A549 (cell line): ENCODE measurements at regions not wholly inside any gene's neighbourhood (a gene's known extent, or its start where the extent isn't known, plus 50 kb on each side); places are given as distances from the start of the nearest gene placed in this dataset.
A peak's percentile ranks its signal among the peaks of the same experiment; 100 is the strongest.

Experiments used
- ATAC-seq, 2 experiments: fragments of 200-7000 bp in 1 of 2; fragments of >200 bp in 1 of 2; cut with Nextera tagmentation in 1 of 2; cut with Tn5 transposase in 1 of 2; 3 replicates each; pipeline versions ENCODE4 v1.8.0 to v1.9.1; 2018 to 2020; ENCODE audit warnings: mild to moderate bottlenecking in 1 of 2, moderate library complexity in 1 of 2
- CTCF ChIA-PET: fragments of 300-600 bp; sonication (Branson Sonifier 250); formaldehyde crosslinking; extraction: SDS; loops from one replicate; lab custom pipeline; 2021; ENCODE audit warnings: antibody characterized with exemption, inconsistent platforms; lab: Yijun Ruan, JAX
- POLR2A ChIA-PET: fragments of 350-600 bp; formaldehyde crosslinking; extraction: SDS; loops from one replicate; lab custom pipeline; 2021; ENCODE audit warnings: antibody characterized with exemption, inconsistent platforms; lab: Yijun Ruan, JAX
- DNase-seq, 2 experiments: peaks; one replicate each; pipeline versions ENCODE4 v3.0.0 to v3.0.0-alpha.2; 2011 to 2016; ENCODE audit warnings: low read depth in 1 of 2, low spot score in 1 of 2
- FAIRE-seq: peaks from 2 replicates; lab custom pipeline; 2011; peaks lifted over from hg19 to GRCh38; lab: Jason Lieb, UNC
- H3K27ac ChIP-seq, 2 experiments: fragments of >200 bp; sonication (Bioruptor Twin); formaldehyde crosslinking; 3 replicates each; pipeline ENCODE4 v1.5.1; 2016 to 2017
- H3K4me1 ChIP-seq: fragments of >200 bp; sonication (Bioruptor Twin); formaldehyde crosslinking; 3 replicates; pipeline ENCODE4 v1.6.1; 2016
- H3K4me2 ChIP-seq: fragments of >200 bp; sonication (Bioruptor Twin); formaldehyde crosslinking; 3 replicates; pipeline ENCODE4 v1.6.1; 2016
- H3K4me3 ChIP-seq: fragments of >200 bp; sonication (Bioruptor Twin); formaldehyde crosslinking; 3 replicates; pipeline ENCODE4 v1.5.1; 2016
- H3K9me3 ChIP-seq: fragments of >200 bp; sonication (Bioruptor Twin); formaldehyde crosslinking; 3 replicates; pipeline ENCODE4 v1.6.1; 2016
- ATOH8 ChIP-seq: fragments of 250-450 bp; sonication (Bioruptor Pico); IDR thresholded peaks from 2 replicates; pipeline ENCODE4 v1.5.0; 2020; ENCODE audit warnings: low read depth, mild to moderate bottlenecking, moderate library complexity
- CBX2 ChIP-seq: fragments of 200-600 bp; sonication (generic); IDR thresholded peaks from 2 replicates; pipeline ENCODE4 v1.6.1; 2016; ENCODE audit warnings: low read depth, mild to moderate bottlenecking, borderline replicate concordance
- CBX8 ChIP-seq: fragments of 200-600 bp; sonication (generic); IDR thresholded peaks from 2 replicates; pipeline ENCODE4 v1.6.1; 2016
- CEBPB ChIP-seq, 2 experiments: fragments of >200 bp in 1 of 2; sonication (Bioruptor Twin) in 1 of 2; formaldehyde crosslinking in 1 of 2; IDR thresholded peaks; 2 replicates each; pipeline ENCODE4 v1.6.1; 2012 to 2016
- CHD4 ChIP-seq: fragments of 200-600 bp; sonication (generic); IDR thresholded peaks from 2 replicates; pipeline ENCODE4 v1.6.1; 2016; ENCODE audit warnings: antibody characterized with exemption, mild to moderate bottlenecking, borderline replicate concordance
- CTCF ChIP-seq: fragments of >200 bp; sonication (Bioruptor Twin); formaldehyde crosslinking; IDR thresholded peaks from 3 replicates; pipeline ENCODE4 v1.5.1; 2016
- ELK1 ChIP-seq: fragments of 150-350 bp; IDR thresholded peaks from 2 replicates; pipeline ENCODE4 v1.6.1; 2014; ENCODE audit warnings: low read depth, mild to moderate bottlenecking, low read length
- EP300 ChIP-seq, 2 experiments: fragments of >200 bp; sonication (Bioruptor Twin); formaldehyde crosslinking; IDR thresholded peaks; 2 replicates in 1 of 2; 3 replicates in 1 of 2; pipeline ENCODE4 v1.6.1; 2016 to 2017
- FOSL2 ChIP-seq, 2 experiments: fragments of 450-650 bp in 1 of 2; fragments of >200 bp in 1 of 2; sonication (Bioruptor Twin) in 1 of 2; formaldehyde crosslinking; IDR thresholded peaks; 2 replicates each; pipeline versions ENCODE4 v1.5.0 to v1.6.1; 2016 to 2020; ENCODE audit warnings: mild to moderate bottlenecking in 1 of 2, moderate library complexity in 1 of 2
- GATA3 ChIP-seq: IDR thresholded peaks from 2 replicates; pipeline ENCODE4 v1.6.1; 2012; ENCODE audit warnings: borderline replicate concordance
- HDAC2 ChIP-seq: fragments of 200-600 bp; sonication (generic); IDR thresholded peaks from 2 replicates; pipeline ENCODE4 v1.6.1; 2016
- HOXA7 ChIP-seq: fragments of 250-450 bp; sonication (Bioruptor Pico); IDR thresholded peaks from 2 replicates; pipeline ENCODE4 v1.5.0; 2020; ENCODE audit warnings: mild to moderate bottlenecking, moderate library complexity
- HOXB13 ChIP-seq: fragments of 250-450 bp; sonication (Bioruptor Pico); IDR thresholded peaks from 2 replicates; pipeline ENCODE4 v1.5.0; 2020; ENCODE audit warnings: low read depth, mild to moderate bottlenecking, moderate library complexity
- HOXB5 ChIP-seq: fragments of 250-450 bp; sonication (Bioruptor Pico); IDR thresholded peaks from 2 replicates; pipeline ENCODE4 v1.5.0; 2020; ENCODE audit warnings: mild to moderate bottlenecking, moderate library complexity
- JUN ChIP-seq, 2 experiments: fragments of >200 bp; sonication (Bioruptor Twin); formaldehyde crosslinking; IDR thresholded peaks; 2 replicates in 1 of 2; 3 replicates in 1 of 2; pipeline ENCODE4 v1.6.1; 2016 to 2017
- KDM1A ChIP-seq: fragments of 200-600 bp; sonication (generic); IDR thresholded peaks from 2 replicates; pipeline ENCODE4 v1.6.1; 2016; ENCODE audit warnings: low read depth, mild to moderate bottlenecking
- MAZ ChIP-seq: fragments of 150-350 bp; IDR thresholded peaks from 2 replicates; pipeline ENCODE4 v1.6.1; 2014; ENCODE audit warnings: antibody characterized with exemption, low read depth, low read length, borderline replicate concordance
- POLR2A ChIP-seq: IDR thresholded peaks from 2 replicates; pipeline ENCODE4 v1.6.1; 2012; ENCODE audit warnings: mild to moderate bottlenecking, low read length
- POLR2AphosphoS2 ChIP-seq: conservative IDR thresholded peaks from 2 replicates; pipeline ENCODE4 v1.6.1; 2012; ENCODE audit warnings: low read length, improper control_type of control experiment, inconsistent platforms
- RAD21 ChIP-seq, 2 experiments: fragments of >200 bp in 1 of 2; sonication (Bioruptor Twin) in 1 of 2; formaldehyde crosslinking in 1 of 2; IDR thresholded peaks in 1 of 2; conservative IDR thresholded peaks in 1 of 2; 2 replicates in 1 of 2; 3 replicates in 1 of 2; pipeline ENCODE4 v1.6.1; 2012 to 2018; ENCODE audit warnings: inconsistent platforms in 1 of 2
- RARB ChIP-seq: fragments of 250-450 bp; sonication (Bioruptor Pico); IDR thresholded peaks from 2 replicates; pipeline ENCODE4 v1.8.0; 2021; ENCODE audit warnings: mild to moderate bottlenecking, moderate library complexity
- RCOR1 ChIP-seq: fragments of 150-350 bp; IDR thresholded peaks from 2 replicates; pipeline ENCODE4 v1.6.1; 2014; ENCODE audit warnings: antibody characterized with exemption, low read length, low read depth
- RFX5 ChIP-seq: fragments of 450-650 bp; IDR thresholded peaks from 2 replicates; pipeline ENCODE4 v1.7.1; 2014; ENCODE audit warnings: antibody characterized with exemption, mild to moderate bottlenecking, moderate library complexity
- RNF2 ChIP-seq: fragments of 200-600 bp; sonication (generic); IDR thresholded peaks from 2 replicates; pipeline ENCODE4 v1.6.1; 2016; ENCODE audit warnings: low read depth, mild to moderate bottlenecking, antibody characterized with exemption, moderate library complexity, borderline replicate concordance
- SMC3 ChIP-seq: fragments of >200 bp; sonication (Bioruptor Twin); formaldehyde crosslinking; IDR thresholded peaks from 3 replicates; pipeline ENCODE4 v1.6.1; 2018; ENCODE audit warnings: inconsistent platforms
- SREBF2 ChIP-seq: fragments of 450-650 bp; IDR thresholded peaks from 2 replicates; pipeline ENCODE4 v1.6.1; 2014; ENCODE audit warnings: mild to moderate bottlenecking, moderate library complexity
- TFCP2L1 ChIP-seq: fragments of 250-450 bp; sonication (Bioruptor Pico); IDR thresholded peaks from 2 replicates; pipeline ENCODE4 v1.5.0; 2021; ENCODE audit warnings: mild to moderate bottlenecking
- TP53 ChIP-seq: fragments of 250-450 bp; sonication (Bioruptor Pico); IDR thresholded peaks from 2 replicates; pipeline ENCODE4 v1.5.0; 2021; ENCODE audit warnings: mild to moderate bottlenecking, moderate library complexity
- USF2 ChIP-seq: fragments of 450-650 bp; IDR thresholded peaks from 2 replicates; pipeline ENCODE4 v1.6.1; 2014; ENCODE audit warnings: antibody characterized with exemption
- WGBS: methylation state at CpG from one replicate; pipeline ENCODE4 v1.1.6; 2017; ENCODE audit errors: missing lambda C conversion rate; 5-methylcytosine and 5-hydroxymethylcytosine counted together

- ChIA-PET POLR2A (no interaction called here), CTCF (no interaction called here)
- Histone ChIP-seq H3K4me3 (no peak overlapping the region), H3K27ac (no peak overlapping the region), H3K9me3 (no peaks in the 10 kb centered on the region), H3K4me1 (peaks cover 10% of the 10 kb centered on the region), H3K4me2 (no peak overlapping the region)
- ATAC-seq (no peak), FAIRE-seq (no peak), DNase-seq (no peak)
- TF ChIP-seq TP53 (CRISPR knock-in tag) (no peak), GATA3 (no peak), EP300 (IDR thresholded peaks at IDR 0.05) (no peak), HOXB13 (CRISPR knock-in tag) (no peak), FOSL2 (IDR thresholded peaks at IDR 0.05) (no peak), FOSL2 (CRISPR knock-in tag; IDR thresholded peaks at IDR 0.05) (no peak), HDAC2 (no peak), POLR2A (no peak), USF2 (no peak), CHD4 (no peak)
- WGBS, result 84% methylated on average over 1 of the region's 1 CpG
Observed at GRCh38 chr6:4327841-4328240, 192.5 kb upstream of the ECI2 start.

- DNase-seq (no peak), ATAC-seq (no peak), FAIRE-seq (no peak)
- Histone ChIP-seq H3K4me1 (peaks cover 38% of the 10 kb centered on the region), H3K27ac (peak overlapping the region in 1 of 2 experiments; percentile 2; a peak in 1 of 6 replicates), H3K4me3 (no peak overlapping the region), H3K4me2 (no peak overlapping the region), H3K9me3 (no peaks in the 10 kb centered on the region)
- ChIA-PET POLR2A (no interaction called here), CTCF (interaction anchor here (1.4 kb wide), 1 partner anchor 27 kb away, joined by 3 read pairs; no protein-coding TSS in a partner anchor)
- no peak for TF ChIP-seq JUN (IDR thresholded peaks at IDR 0.05)
- TF ChIP-seq POLR2A, result no peak
- no peak for TF ChIP-seq SREBF2
- TF ChIP-seq SMC3, result no peak
- no peak for TF ChIP-seq CBX2
- TF ChIP-seq USF2, result no peak
- TF ChIP-seq RFX5, result no peak
- TF ChIP-seq CEBPB (IDR thresholded peaks at IDR 0.05), result no peak
- TF ChIP-seq MAZ, result no peak
- TF ChIP-seq TFCP2L1, result no peak
Observed at GRCh38 chr6:4324746-4325145, 189.4 kb upstream of the ECI2 start.

- peak overlapping the region; percentile 88 to 91 for H3K27ac ChIP-seq
- TF ChIP-seq HOXB5 (no peak), POLR2AphosphoS2 (no peak), TP53 (CRISPR knock-in tag) (no peak), RNF2 (no peak), EP300 (IDR thresholded peaks at IDR 0.05) (no peak), RCOR1 (no peak), HOXA7 (CRISPR knock-in tag) (no peak), MAZ (no peak), CEBPB (IDR thresholded peaks at IDR 0.05) (no peak), GATA3 (no peak), ATOH8 (CRISPR knock-in tag) (no peak), CBX2 (no peak), CTCF (no peak), RARB (CRISPR knock-in tag) (no peak), CBX8 (no peak), KDM1A (no peak), RAD21 (conservative IDR thresholded peaks at IDR 0.05 in 1 of 2, IDR thresholded peaks at IDR 0.05 in 1 of 2) (no peak), ELK1 (no peak)
- CTCF ChIA-PET, result no interaction called here
- H3K4me1 ChIP-seq, result peaks cover 47% of the 10 kb centered on the region
- POLR2A ChIA-PET, result no interaction called here
- no peak for DNase-seq
- peak overlapping the region; percentile 59 for H3K4me2 ChIP-seq
- H3K4me3 ChIP-seq, result no peak overlapping the region
- WGBS, result 83% methylated on average over 2 of the region's 2 CpGs
- no peak for ATAC-seq
- no peaks in the 10 kb centered on the region for H3K9me3 ChIP-seq
- no peak for FAIRE-seq
Observed at GRCh38 chr6:4323322-4323721, 187.9 kb upstream of the ECI2 start.
